SU-DHL-6 (cell line): ENCODE measurements at regions not wholly inside any gene's neighbourhood (a gene's known extent, or its start where the extent isn't known, plus 50 kb on each side); places are given as distances from the start of the nearest gene placed in this dataset.

Source experiments
- EZH2phosphoT487 ChIP-seq: fragments of 200-600 bp; sonication (generic), shearing (Covaris generic); conservative IDR thresholded peaks from 2 replicates; pipeline ENCODE4 v1.6.1; 2018; ENCODE audit warnings: mild to moderate bottlenecking, antibody characterized with exemption, low read length, moderate library complexity, mixed read lengths
- TF ChIP-seq, protein P1 (sequence below): fragments of 200-600 bp; sonication (generic); IDR thresholded peaks from one replicate; pipeline ENCODE4 v1.5.1; 2017; ENCODE audit warnings: antibody characterized with exemption, mild to moderate bottlenecking, low read length, moderate library complexity; ENCODE audit not compliant: insufficient read depth, poor library complexity, severe bottlenecking

DNA sequence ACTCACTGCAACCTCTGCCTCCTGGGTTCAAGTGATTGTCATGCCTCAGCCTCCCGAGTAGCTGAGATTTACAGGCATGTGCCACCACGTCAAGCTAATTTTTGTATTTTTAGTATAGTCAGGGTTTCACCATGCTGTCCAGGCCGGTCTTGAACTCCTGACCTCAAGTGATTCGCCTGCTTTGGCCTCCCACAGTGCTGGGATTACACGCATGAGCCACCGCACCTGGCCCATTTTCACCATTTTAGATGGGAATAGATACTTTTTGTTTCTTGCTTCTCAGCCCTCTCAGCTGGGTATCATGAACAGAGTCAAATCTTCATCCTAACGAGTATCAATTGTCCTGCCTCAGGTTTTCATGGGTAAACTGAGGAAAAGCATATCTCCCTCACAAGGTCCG is 235.0 kb downstream of the CDC5L start:
- TF ChIP-seq, protein P1, sequence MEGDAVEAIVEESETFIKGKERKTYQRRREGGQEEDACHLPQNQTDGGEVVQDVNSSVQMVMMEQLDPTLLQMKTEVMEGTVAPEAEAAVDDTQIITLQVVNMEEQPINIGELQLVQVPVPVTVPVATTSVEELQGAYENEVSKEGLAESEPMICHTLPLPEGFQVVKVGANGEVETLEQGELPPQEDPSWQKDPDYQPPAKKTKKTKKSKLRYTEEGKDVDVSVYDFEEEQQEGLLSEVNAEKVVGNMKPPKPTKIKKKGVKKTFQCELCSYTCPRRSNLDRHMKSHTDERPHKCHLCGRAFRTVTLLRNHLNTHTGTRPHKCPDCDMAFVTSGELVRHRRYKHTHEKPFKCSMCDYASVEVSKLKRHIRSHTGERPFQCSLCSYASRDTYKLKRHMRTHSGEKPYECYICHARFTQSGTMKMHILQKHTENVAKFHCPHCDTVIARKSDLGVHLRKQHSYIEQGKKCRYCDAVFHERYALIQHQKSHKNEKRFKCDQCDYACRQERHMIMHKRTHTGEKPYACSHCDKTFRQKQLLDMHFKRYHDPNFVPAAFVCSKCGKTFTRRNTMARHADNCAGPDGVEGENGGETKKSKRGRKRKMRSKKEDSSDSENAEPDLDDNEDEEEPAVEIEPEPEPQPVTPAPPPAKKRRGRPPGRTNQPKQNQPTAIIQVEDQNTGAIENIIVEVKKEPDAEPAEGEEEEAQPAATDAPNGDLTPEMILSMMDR = no peak
- TF ChIP-seq EZH2phosphoT487 = no peak
